Mononuclear cell (primary cell): ENCODE measurements at regions not wholly inside any gene's neighbourhood (a gene's known extent, or its start where the extent isn't known, plus 50 kb on each side); places are given as distances from the start of the nearest gene placed in this dataset.
"Not testable (repeated sequence)": the region's sequence is repeated elsewhere in the genome, so short reads cannot be mapped to it uniquely, and the experiment has no call there.

ENCODE experiments used
- H3K27me3 ChIP-seq: 2 replicates; pipeline ENCODE4 v1.6.0; 2011; ENCODE audit warnings: low read length, control low read depth; ENCODE audit not compliant: insufficient read depth
- H3K4me1 ChIP-seq: 2 replicates; pipeline ENCODE4 v1.5.1; 2011; ENCODE audit warnings: mild to moderate bottlenecking, low read length, control low read depth; ENCODE audit not compliant: insufficient read depth
- H3K4me3 ChIP-seq: 2 replicates; pipeline ENCODE4 v1.5.1; 2011; ENCODE audit warnings: mild to moderate bottlenecking, low read length, moderate library complexity
- H3K9me3 ChIP-seq: 2 replicates; pipeline ENCODE4 v1.5.1; 2011; ENCODE audit warnings: low read depth, mild to moderate bottlenecking, control low read depth, low read length

DNA sequence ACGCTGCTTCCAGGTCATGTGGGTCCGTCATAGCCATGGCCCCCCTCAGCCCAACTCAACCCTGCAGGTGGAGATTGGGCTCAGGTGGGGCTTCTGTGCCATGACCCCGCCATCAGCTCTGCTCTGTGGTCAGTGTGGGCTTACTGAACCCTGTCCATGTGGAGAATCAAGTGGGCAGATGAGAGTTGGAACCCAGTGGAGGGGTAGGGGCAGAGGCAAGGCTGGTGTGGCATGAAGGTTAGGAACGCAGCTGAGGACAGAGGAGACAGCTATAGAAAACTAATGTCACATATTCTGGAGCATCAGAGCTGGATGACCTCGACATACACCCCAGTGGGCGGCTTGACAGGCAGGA is 355.9 kb downstream of the PTPRU start:
- Histone ChIP-seq H3K9me3 (no peaks in the 10 kb centered on the region), H3K27me3 (no peaks in the 10 kb centered on the region), H3K4me3 (no peak overlapping the region), H3K4me1 (no peaks in the 10 kb centered on the region)

- H3K27me3 ChIP-seq, result no peaks in the 10 kb centered on the region
- no peak overlapping the region for H3K4me3 ChIP-seq
- no peaks in the 10 kb centered on the region for H3K4me1 ChIP-seq
- H3K9me3 ChIP-seq, result no peaks in the 10 kb centered on the region
Observed at GRCh38 chr1:29591601-29592260, 355.4 kb downstream of the PTPRU start.

DNA sequence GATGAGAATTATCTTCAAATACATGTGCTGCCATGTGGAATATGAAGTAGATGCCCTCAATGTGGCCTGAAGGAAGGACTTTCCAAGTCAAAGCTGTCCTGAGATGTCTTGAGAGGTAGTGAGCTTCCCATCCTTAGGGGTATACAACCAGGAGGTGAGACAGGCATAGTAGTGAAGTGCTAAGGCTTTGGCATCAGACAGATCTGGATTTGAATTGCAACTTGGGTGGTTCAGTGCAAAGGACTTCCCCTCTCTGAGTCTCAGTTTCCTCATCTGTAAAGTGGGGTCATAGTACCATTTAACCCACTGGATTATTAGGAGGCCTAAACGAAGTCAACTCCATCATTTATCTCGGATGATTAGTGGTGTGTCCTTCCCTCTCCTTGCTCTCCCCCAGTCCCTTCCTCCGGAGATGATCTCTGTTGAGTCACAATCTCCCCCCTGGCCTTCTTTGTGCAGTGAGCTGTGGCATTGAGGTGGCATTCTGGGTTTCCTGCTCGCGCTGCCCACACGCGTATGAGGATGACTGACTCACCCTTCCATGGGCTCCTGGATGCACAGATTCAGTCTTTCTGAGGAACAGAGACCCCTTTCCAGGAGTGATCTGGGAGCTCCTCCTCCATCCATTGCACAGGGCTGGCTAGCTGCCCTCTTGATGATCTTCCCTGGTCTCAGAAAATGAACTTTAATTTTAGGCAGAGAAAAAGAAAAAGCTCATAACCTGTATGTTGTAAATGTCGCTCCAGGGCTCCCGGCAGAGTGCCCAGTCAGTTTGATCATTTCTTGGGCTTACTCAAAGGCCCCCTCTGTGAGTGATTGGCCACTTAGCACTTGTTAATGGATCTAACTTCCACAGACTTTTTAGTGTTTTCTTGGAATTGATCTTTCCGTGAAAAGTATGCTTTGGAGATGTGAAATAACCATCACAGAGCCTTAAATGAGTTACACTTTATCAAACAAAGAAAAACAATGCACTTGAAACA is 354.6 kb downstream of the PTPRU start:
- Histone ChIP-seq H3K4me3 (no peak overlapping the region), H3K4me1 (no peaks in the 10 kb centered on the region), H3K9me3 (no peaks in the 10 kb centered on the region), H3K27me3 (no peaks in the 10 kb centered on the region)

DNA sequence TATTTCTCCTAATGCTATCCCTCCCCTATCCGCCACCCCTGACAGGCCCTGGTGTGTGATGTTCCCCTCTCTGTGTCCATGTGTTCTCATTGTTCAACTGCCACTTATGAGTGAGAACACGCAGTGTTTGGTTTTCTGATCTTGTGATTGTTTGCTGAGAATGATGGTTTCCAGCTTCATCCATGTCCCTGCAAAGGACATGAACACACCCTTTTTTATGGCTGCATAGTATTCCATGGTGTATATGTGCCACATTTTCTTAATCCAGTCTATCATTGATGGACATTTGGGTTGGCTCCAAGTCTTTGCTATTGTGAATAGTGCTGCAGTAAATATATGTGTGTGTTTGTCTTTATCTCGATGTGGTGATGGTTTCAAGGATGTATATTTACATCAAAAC is 353.4 kb downstream of the PTPRU start:
- H3K27me3 ChIP-seq, H3K9me3 ChIP-seq, H3K4me3 ChIP-seq: not testable (repeated sequence)

DNA sequence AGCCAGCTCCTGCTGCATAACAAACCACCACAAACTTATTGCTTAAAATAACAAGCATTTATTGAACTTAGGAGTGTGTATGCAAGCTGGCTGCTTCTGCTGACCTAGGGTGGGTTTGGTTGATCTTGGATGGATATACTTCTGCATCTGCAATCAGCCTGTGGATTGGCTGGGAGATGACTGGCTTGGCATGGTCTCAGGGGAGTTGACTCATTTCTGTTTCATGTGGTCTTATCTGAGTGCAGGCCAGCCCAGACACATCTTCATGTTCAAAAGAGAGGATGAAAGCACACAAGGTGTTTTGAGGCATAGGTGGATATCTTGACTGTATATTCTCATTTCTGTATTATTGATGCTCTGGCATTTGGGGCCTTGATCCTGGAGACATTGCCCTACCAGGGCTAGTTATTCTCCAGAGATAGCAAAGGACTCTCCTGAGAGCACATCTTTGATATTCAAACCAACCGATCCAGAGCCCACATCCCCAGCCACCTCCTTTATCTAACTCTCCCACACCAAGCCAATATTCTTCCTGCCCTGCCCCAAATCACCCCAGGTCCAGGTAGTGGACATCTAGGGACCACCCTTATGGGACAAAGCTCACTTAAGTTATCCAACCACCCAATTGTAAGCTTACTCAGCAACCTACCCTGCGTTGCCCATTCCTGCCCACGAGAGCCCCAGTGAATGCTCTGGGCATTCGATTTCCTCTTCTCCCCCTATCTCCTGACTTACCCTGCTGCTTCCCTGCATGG is 350.8 kb downstream of the PTPRU start:
- Histone ChIP-seq H3K4me1 (no peaks in the 10 kb centered on the region), H3K4me3 (no peak overlapping the region), H3K27me3 (no peaks in the 10 kb centered on the region), H3K9me3 (no peaks in the 10 kb centered on the region)

More for the DNA sequence above, 353.4 kb downstream of the PTPRU start:
- not testable (repeated sequence) for H3K4me1 ChIP-seq

DNA sequence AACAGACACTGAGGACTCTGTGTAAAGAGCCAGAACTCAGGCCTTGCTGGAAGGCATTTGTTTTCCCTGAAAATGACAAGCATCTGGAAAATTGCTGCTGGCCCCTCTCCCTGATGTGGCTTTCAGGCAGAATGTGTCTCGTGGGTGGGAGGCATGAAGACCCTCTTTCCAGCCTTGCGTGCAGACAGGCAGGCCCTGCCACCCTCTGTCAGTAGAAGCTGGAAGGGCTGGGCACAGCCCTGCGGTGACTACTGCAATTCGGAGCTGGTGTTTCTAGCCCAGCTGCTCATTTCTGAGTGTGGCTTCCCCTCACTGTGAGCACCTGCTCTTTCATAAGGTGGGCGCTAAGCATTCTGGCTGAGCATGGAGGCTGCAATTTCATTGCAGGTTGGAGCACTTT is 349.9 kb downstream of the PTPRU start:
- Histone ChIP-seq H3K4me3 (no peak overlapping the region), H3K9me3 (no peaks in the 10 kb centered on the region), H3K4me1 (no peaks in the 10 kb centered on the region), H3K27me3 (no peaks in the 10 kb centered on the region)

GRCh38 chr1:29585656-29586055 is 349.3 kb downstream of the PTPRU start:
- no peaks in the 10 kb centered on the region for H3K4me1 ChIP-seq
- no peaks in the 10 kb centered on the region for H3K9me3 ChIP-seq
- H3K4me3 ChIP-seq, result no peak overlapping the region
- H3K27me3 ChIP-seq, result no peaks in the 10 kb centered on the region

DNA sequence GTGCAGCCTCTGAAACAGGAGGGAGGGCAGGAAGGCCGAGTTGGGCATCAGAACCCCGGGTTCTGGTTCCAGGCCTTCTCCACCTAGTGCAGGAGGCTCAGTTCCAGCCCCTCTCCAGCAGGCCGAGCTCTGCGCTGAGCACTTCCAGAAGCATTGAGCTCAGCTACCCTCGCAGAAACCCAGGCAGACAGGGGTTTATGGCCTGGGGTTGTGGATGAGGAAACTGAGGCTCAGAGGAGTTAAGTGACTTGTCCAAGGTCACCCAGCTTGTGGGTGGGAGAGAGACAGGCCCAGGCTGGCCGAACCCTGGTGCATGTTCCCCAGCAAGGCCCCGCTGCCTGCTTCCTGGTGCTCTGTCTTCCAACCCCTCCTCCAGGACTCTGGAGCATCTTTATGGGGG is 348.9 kb downstream of the PTPRU start:
- no peak overlapping the region for H3K4me3 ChIP-seq
- H3K4me1 ChIP-seq, result no peaks in the 10 kb centered on the region
- no peaks in the 10 kb centered on the region for H3K27me3 ChIP-seq
- H3K9me3 ChIP-seq, result no peaks in the 10 kb centered on the region

- H3K9me3 ChIP-seq, result no peaks in the 10 kb centered on the region
- no peaks in the 10 kb centered on the region for H3K4me1 ChIP-seq
- H3K27me3 ChIP-seq, result no peaks in the 10 kb centered on the region
Observed at GRCh38 chr1:29584776-29585175, 348.5 kb downstream of the PTPRU start.

GRCh38 chr1:29584362-29584761 is 348.0 kb downstream of the PTPRU start:
- Histone ChIP-seq H3K4me1 (no peaks in the 10 kb centered on the region), H3K9me3 (no peaks in the 10 kb centered on the region), H3K27me3 (no peaks in the 10 kb centered on the region), H3K4me3 (no peak overlapping the region)

More at GRCh38 chr1:29584776-29585175, 348.5 kb downstream of the PTPRU start:
- no peak overlapping the region for H3K4me3 ChIP-seq

DNA sequence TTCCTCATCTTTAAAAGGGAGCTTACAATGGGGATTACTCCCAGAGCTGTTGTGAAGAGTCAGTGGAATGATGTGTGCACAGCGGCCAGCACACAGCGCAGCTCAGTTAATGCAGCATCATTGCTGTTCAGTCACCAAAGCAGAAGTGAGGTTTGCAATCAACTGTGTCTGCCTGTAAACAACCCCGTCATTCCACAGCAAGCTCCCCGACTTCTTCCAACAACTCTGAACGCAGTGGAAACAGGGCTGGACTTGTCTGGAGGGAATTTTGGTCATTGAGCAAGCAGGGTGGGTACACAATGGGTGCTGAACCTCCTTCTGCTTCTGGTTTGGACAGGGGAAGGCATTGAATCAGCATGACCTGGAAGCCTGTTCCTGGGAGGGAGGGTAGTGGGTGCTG is 347.4 kb downstream of the PTPRU start:
- Histone ChIP-seq H3K27me3 (no peaks in the 10 kb centered on the region), H3K4me1 (no peaks in the 10 kb centered on the region), H3K4me3 (no peak overlapping the region), H3K9me3 (no peaks in the 10 kb centered on the region)

DNA sequence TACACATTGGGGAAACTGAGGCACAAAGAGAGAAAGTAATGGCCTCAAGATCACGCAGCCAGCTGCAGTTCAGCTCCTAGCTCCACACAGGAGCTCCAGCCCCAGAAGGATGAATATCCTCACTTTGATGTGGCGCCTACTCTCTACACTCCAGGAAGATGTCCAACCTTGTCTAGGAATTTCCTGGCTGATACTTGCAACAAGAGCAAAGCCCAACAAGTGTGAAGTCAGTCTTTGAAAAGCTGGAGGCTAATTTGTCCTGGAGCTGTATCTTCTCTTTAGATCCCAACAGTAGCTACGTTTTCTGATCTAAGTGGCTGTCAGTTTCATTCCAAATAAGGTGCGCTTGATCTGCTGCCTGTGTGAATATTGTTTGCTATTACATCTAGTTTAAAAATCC is 344.9 kb downstream of the PTPRU start:
- H3K4me3 ChIP-seq, result no peak overlapping the region
- H3K27me3 ChIP-seq, result no peaks in the 10 kb centered on the region
- H3K9me3 ChIP-seq, result no peaks in the 10 kb centered on the region
- no peaks in the 10 kb centered on the region for H3K4me1 ChIP-seq

DNA sequence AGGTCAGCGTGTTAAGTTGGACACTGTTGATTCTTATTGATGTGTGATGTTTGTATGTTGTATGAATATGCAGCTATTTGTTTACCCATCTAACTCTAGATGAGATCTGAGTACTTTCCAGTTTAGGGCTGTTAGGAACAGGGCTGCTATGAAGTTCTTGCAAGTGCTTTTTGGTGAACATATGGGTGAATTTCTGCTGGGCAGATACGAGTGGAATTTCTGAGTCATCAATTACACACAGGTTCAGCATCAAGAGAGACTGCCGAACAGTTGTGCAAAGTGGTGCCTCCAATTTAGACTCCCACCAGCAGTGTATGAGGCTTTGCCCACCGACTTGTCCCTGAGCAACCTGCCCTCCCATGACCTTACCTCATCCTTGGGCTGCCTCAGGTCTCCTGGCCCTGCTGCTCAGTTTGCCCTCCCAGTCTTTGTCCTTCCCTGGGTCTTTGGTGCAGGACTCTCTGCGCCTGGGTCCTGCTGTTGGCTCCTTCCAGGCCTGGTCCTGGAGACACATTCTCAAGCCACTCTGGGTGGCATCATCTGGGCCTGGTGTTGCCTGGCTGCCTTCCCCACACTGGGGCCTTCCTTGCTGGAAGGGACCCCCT is 343.6 kb downstream of the PTPRU start:
- Histone ChIP-seq H3K4me1 (no peaks in the 10 kb centered on the region), H3K4me3 (no peak overlapping the region), H3K27me3 (no peaks in the 10 kb centered on the region), H3K9me3 (no peaks in the 10 kb centered on the region)

DNA sequence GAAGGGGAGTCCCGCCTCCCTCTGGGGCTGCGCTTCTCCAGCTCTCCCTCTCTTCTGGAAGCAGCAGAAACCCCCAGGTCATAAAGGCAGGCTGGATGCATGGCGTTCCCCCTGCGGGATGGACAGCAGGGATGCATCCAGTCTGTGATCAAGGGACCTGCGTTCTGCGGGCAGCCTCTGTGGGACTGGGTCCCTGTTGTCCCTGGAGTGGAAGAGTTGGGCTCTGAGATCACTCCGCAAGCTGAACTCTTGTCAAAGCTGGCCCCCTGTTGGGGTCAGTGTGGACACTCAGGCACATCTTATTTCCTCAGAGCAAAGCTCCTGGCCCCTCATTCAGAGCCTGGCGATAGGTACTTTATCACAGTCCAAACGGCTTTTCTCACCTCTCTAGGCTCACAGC is 341.2 kb downstream of the PTPRU start:
- H3K4me3 ChIP-seq, result no peak overlapping the region
- no peaks in the 10 kb centered on the region for H3K4me1 ChIP-seq
- no peaks in the 10 kb centered on the region for H3K27me3 ChIP-seq
- H3K9me3 ChIP-seq, result no peaks in the 10 kb centered on the region

- no peak overlapping the region for H3K4me3 ChIP-seq
- no peaks in the 10 kb centered on the region for H3K4me1 ChIP-seq
- no peaks in the 10 kb centered on the region for H3K9me3 ChIP-seq
- H3K27me3 ChIP-seq, result no peaks in the 10 kb centered on the region
Observed at GRCh38 chr1:29576510-29576909, 340.2 kb downstream of the PTPRU start.
